ENCODE measurements at regions not wholly inside any gene's neighbourhood (a gene's known extent, or its start where the extent isn't known, plus 50 kb on each side); places are given as distances from the start of the nearest gene placed in this dataset.

DNA sequence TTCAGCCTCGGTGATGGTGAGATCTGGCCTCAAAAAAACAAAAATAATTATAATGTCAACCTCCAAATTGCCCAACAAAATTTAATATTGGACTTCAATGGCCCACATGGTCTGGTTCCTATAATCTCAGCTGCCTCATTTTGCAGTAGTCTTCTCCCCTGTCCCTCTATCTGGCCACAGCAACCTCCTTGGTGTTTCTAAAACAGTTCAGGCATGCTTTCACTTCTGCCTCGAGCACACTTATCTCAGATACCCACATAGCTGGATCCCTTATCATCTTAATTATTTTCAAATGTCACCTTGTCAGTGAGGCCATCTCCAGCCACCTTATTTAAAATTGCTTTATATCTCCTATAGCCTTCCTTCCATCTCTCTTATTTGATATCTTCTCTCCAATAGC, 52.9 kb upstream of the WDFY3 start:
- TF ChIP-seq, protein P1, sequence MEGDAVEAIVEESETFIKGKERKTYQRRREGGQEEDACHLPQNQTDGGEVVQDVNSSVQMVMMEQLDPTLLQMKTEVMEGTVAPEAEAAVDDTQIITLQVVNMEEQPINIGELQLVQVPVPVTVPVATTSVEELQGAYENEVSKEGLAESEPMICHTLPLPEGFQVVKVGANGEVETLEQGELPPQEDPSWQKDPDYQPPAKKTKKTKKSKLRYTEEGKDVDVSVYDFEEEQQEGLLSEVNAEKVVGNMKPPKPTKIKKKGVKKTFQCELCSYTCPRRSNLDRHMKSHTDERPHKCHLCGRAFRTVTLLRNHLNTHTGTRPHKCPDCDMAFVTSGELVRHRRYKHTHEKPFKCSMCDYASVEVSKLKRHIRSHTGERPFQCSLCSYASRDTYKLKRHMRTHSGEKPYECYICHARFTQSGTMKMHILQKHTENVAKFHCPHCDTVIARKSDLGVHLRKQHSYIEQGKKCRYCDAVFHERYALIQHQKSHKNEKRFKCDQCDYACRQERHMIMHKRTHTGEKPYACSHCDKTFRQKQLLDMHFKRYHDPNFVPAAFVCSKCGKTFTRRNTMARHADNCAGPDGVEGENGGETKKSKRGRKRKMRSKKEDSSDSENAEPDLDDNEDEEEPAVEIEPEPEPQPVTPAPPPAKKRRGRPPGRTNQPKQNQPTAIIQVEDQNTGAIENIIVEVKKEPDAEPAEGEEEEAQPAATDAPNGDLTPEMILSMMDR (IDR thresholded peaks at IDR 0.05; ENCODE audit: extremely low read depth in 1 of 2, insufficient read depth in 1 of 2, low read depth in 1 of 2, low read length in 2 of 2) = no peak
- TF ChIP-seq POLR2A (IDR thresholded peaks at IDR 0.05; ENCODE audit: low read depth, low read length) (no peak), EZH2 (IDR thresholded peaks at IDR 0.05; ENCODE audit: borderline replicate concordance, low read depth, low read length, severe bottlenecking) (no peak), POLR2AphosphoS5 (IDR thresholded peaks at IDR 0.05; ENCODE audit: insufficient read depth, low read depth, low read length) (no peak), JUN (IDR thresholded peaks at IDR 0.05; ENCODE audit: borderline replicate concordance, insufficient read depth, insufficient read length, low read depth) (no peak)
- TF ChIP-seq, protein P2, sequence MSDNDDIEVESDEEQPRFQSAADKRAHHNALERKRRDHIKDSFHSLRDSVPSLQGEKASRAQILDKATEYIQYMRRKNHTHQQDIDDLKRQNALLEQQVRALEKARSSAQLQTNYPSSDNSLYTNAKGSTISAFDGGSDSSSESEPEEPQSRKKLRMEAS (IDR thresholded peaks at IDR 0.05; ENCODE audit: insufficient read depth, insufficient read length) = no peak
